ENCODE measurements at regions not wholly inside any gene's neighbourhood (a gene's known extent, or its start where the extent isn't known, plus 50 kb on each side); places are given as distances from the start of the nearest gene placed in this dataset.
A peak's percentile ranks its signal among the peaks of the same experiment; 100 is the strongest.
"Not testable (repeated sequence)": the region's sequence is repeated elsewhere in the genome, so short reads cannot be mapped to it uniquely, and the experiment has no call there.

DNA sequence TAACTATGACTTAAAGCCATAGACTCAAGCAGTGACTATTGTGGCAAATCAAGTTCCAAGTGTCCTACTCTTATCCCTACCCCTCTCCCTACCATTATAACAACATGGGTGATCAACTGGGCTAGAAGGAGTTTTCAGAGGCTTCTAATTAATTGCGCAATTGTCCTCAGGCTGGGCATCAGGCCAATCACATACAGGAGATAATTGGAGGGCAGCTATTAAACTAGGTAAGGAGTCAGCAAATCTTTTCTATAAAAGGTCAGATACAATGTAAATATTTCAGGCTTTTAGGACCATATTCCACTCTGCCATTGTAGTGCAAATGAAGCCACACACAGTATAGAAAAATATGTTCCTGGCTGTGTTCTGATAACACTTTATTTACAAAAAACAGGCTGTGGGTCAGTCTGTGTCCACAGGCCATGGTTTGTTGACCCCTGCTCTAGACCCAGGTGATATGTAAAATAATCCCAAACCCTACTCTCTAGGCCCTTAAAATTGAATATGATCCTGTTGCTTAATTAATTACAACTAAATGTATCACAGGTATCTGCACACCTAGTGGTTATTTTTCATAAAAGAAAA lies 141.4 kb upstream of the PIK3R1 start:
- Mint-ChIP-seq H3K27me3 (ENCODE audit: low read depth) (peaks cover 8% of the 10 kb centered on the region), H3K27ac (no peak overlapping the region), H3K9me3 (no peaks in the 10 kb centered on the region), H3K4me1 (ENCODE audit: low read depth) (peaks cover 18% of the 10 kb centered on the region), H3K4me3 (no peak overlapping the region), H3K36me3 (ENCODE audit: insufficient read depth in 2 of 2) (no peaks in the 10 kb centered on the region)
- DNase-seq (no peak), ATAC-seq (replicated peaks in 1 of 2) (no peak)

DNA sequence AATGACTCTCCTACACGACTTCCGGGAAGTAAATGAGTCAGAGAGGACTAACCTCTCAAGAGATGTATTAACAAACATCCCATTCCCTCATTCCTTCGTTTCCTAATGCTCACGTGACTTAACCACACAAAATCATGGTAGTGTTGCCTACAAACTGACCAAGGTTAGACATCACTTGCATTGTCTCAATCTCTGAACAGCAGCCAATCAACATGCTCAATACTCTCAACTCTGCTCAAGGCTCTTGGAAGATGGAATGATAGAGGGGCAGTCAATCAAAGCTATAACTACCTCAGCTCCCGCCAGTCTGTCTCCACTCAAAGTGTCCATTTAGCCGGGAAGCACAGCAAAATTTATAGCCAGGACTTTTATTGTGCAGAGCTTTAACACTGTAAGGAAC lies 143.8 kb upstream of the PIK3R1 start:
- Mint-ChIP-seq H3K36me3 (ENCODE audit: insufficient read depth in 2 of 2) (no peaks in the 10 kb centered on the region), H3K27me3 (ENCODE audit: low read depth) (no peaks in the 10 kb centered on the region), H3K4me1 (ENCODE audit: low read depth) (peaks cover 18% of the 10 kb centered on the region), H3K9me3 (no peaks in the 10 kb centered on the region), H3K4me3 (no peak overlapping the region), H3K27ac (no peak overlapping the region)
- ATAC-seq (replicated peaks in 1 of 2): no peak
- DNase-seq: no peak

DNA sequence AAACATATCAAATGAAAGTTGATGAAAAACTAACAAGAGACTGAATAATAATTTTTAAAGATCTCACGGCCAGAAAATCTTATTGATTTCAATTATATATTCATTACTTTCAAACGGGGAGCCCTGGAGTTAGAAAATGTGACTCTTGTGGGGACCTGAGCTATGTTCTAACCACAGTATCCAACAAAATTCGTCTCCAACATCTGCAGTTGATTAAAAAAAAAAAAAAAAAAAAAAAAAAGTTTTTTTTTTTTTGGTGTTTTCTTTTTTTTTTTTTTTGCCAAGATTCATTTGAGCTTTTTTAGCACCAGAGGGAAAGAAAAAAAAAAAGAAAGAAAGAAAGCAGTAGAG lies 144.3 kb upstream of the PIK3R1 start:
- DNase-seq (no peak), ATAC-seq (replicated peaks in 1 of 2) (no peak)
- Mint-ChIP-seq H3K36me3 (ENCODE audit: insufficient read depth in 2 of 2) (peaks cover 0 to under 1% of the 10 kb centered on the region in 2 donors), H3K4me1 (ENCODE audit: low read depth) (peaks cover 18% of the 10 kb centered on the region), H3K27ac (no peak overlapping the region), H3K27me3 (ENCODE audit: low read depth) (no peaks in the 10 kb centered on the region), H3K9me3 (peaks cover 0 to under 1% of the 10 kb centered on the region in 2 donors), H3K4me3 (no peak overlapping the region)

DNA sequence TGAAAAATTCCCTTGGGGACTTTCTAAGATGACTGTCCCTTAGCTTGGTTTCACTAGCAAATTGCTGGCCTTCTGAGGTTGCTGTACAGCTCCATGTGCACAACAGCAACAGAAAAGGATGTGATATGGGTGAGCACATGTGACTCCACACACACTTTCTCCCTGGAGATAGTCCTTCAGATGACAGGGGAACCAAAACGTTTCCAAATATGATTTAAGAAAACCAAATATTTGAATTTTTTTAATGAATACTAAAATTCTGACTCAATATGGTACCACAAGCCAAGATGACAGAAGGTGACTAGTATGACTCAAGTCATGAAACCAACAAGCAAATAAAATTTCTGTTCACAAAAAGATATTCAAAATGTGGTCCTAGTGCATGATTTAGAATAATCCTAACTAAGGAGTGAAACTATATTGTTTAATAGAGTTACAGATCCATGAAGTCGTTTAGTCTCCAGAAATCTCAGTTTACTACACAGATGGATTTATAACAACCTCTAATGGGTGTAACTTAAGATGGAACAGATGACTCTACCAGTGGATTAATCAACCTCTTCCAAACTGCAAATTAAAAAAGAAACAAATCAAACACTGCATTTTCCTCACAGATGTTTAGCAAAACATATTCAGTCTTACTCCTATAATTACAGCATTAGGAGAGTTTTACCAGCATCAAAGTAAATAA lies 144.8 kb upstream of the PIK3R1 start:
- H3K9me3 Mint-ChIP-seq: peaks cover 0 to 4% of the 10 kb centered on the region in 2 donors
- peaks cover 18% of the 10 kb centered on the region for H3K4me1 Mint-ChIP-seq (ENCODE audit: low read depth)
- no peak overlapping the region for H3K27ac Mint-ChIP-seq
- H3K4me3 Mint-ChIP-seq: no peak overlapping the region
- peaks cover 2 to 3% of the 10 kb centered on the region in 2 donors for H3K36me3 Mint-ChIP-seq (ENCODE audit: insufficient read depth in 2 of 2)
- H3K27me3 Mint-ChIP-seq (ENCODE audit: low read depth): no peaks in the 10 kb centered on the region
- DNase-seq (peak in 1 of 2 donors; percentile 3), ATAC-seq (replicated peaks in 1 of 2) (peak; percentile 79 to 81)

DNA sequence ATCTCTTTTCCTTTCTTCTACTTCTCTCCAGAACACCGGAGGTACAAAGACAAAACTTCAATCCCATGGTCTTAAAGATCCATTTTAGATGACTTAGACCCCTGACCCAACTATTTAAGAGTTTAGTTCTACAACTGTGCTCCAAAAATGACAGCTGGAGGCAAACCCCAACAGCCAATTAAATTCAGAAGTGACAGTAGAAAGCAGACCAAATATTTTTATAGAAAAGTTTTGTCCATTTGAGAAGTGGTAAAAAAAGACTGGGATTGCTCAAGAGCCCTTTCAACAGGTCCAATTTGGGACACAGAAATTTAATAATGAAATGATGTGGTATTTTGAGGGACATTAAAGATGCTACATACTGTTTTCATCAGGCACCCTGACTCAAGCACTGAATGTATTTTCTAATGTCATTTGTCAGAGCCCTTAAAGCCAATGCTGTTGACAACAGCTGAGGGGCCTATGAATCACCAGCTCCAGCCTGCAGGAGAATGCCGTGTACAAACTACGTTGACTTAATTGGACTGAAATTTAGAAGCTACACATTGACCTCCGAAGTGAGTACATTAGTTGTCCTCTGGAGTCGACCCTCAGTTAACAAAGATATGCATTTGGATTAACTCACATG lies 147.5 kb upstream of the PIK3R1 start:
- peaks cover 2 to 5% of the 10 kb centered on the region in 2 donors for H3K36me3 Mint-ChIP-seq (ENCODE audit: insufficient read depth in 2 of 2)
- no peak overlapping the region for H3K27ac Mint-ChIP-seq
- no peaks in the 10 kb centered on the region for H3K27me3 Mint-ChIP-seq (ENCODE audit: low read depth)
- no peak overlapping the region for H3K4me3 Mint-ChIP-seq
- peaks cover 18% of the 10 kb centered on the region for H3K4me1 Mint-ChIP-seq (ENCODE audit: low read depth)
- H3K9me3 Mint-ChIP-seq: peaks cover 1 to 4% of the 10 kb centered on the region in 2 donors
- DNase-seq: no peak
- no peak for ATAC-seq (replicated peaks in 1 of 2)

DNA sequence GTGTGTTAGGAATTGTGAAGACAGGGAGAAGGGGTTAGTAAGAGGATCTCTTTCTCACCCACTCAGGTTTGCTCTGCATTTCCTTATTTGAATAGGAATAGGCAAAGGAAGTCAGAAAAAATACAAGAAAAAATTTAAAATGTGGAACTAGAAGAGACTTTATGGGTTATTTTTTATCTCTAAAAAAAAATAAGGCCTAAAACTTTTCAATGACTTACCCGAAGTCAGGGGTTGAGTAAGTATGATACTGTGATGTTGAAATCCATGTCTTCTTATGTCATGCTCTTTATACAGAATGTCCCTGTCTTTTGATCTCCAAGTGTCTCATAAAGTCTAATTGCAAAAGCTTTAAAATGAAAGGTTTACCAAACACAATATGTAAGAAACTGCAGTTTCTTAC lies 148.3 kb upstream of the PIK3R1 start:
- Mint-ChIP-seq H3K36me3 (ENCODE audit: insufficient read depth in 2 of 2) (peaks cover 7 to 8% of the 10 kb centered on the region in 2 donors), H3K27me3 (ENCODE audit: low read depth) (peaks cover 3% of the 10 kb centered on the region), H3K9me3 (peaks cover 4 to 7% of the 10 kb centered on the region in 2 donors), H3K4me3 (no peak overlapping the region), H3K27ac (no peak overlapping the region), H3K4me1 (ENCODE audit: low read depth) (peaks cover 18% of the 10 kb centered on the region)
- no peak for DNase-seq
- no peak for ATAC-seq (replicated peaks in 1 of 2)

DNA sequence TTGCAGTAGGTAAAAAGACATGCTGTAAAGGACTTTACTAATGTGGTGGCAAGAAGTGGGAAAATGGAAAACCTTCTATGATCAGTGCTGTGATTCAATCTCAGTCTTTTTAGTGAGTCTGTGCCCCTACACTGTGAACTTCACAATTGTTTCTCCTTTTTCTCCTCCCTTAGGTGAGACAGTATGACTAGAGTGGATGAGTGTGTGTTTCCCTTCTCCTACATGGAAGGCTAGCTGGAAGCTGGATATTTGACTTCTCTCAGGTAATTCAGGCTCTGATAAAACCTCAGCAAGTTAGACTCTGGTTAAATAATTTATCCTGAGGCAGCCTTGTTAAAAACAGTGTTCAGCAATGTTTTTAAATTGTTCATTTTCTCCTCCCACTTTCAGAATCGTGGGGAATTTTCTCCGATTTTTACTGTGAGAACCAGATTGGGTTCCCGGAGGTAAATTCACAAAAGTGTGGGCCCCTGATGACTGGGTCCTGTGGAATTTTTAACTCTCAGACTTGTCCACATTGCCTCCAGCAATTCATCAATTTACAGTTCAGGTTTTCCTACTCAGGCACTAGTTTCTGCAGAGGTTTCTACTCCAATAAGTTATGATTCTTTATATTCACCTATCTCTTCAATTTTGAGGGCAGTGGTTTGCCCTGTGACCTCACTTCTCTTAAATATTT lies 149.1 kb upstream of the PIK3R1 start:
- DNase-seq (no peak), ATAC-seq (replicated peaks in 1 of 2) (no peak)
- Mint-ChIP-seq H3K9me3 (peaks cover 4 to 7% of the 10 kb centered on the region in 2 donors), H3K27me3 (ENCODE audit: low read depth) (peaks cover 5% of the 10 kb centered on the region), H3K27ac (no peak overlapping the region), H3K4me3 (no peak overlapping the region), H3K36me3 (ENCODE audit: insufficient read depth in 2 of 2) (peaks cover 9 to 11% of the 10 kb centered on the region in 2 donors), H3K4me1 (ENCODE audit: low read depth) (peaks cover 13% of the 10 kb centered on the region)

DNA sequence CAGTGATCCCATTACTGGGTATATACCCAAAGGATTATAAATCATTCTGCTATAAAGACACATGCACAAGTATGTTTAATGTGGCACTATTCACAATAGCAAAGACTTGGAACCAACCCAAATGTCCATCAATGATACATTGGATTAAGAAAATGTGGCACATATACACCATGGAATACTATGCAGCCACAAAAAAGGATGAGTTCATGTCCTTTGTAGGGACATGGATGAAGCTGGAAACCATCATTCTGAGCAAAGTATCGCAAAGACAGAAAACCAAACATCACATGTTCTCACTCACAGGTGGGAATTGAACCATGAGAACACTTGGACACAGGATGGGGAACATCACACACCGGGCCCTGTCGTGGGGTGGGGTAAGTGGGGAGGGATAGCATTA lies 150.2 kb upstream of the PIK3R1 start:
- H3K36me3 Mint-ChIP-seq (ENCODE audit: insufficient read depth in 2 of 2): peaks cover 9 to 11% of the 10 kb centered on the region in 2 donors
- not testable (repeated sequence) for DNase-seq; H3K27ac Mint-ChIP-seq; H3K4me1 Mint-ChIP-seq (ENCODE audit: low read depth); ATAC-seq (replicated peaks in 1 of 2); H3K4me3 Mint-ChIP-seq
- peaks cover 13% of the 10 kb centered on the region for H3K27me3 Mint-ChIP-seq (ENCODE audit: low read depth)
- H3K9me3 Mint-ChIP-seq: peaks cover 7 to 11% of the 10 kb centered on the region in 2 donors

DNA sequence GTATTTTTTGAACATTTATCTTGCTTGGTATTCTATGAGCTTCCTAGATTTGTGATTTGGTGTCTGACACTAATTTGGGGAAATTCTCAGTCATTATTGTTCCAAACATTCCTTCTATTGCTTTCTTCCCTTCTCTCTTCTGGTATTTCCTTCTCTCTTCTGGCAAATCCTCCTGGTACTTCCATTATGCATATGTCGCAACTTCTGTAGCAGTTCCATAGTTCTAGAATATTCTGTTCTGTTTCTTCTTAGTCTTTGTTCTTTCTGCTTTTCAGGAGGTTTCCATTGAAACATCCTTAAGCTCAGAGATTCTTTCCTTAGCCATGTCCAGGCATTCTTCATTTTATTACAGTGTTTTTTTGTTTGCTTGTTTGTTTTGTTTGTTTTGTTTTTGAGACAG lies 155.2 kb upstream of the PIK3R1 start:
- no peak for DNase-seq
- H3K27ac Mint-ChIP-seq: no peak overlapping the region
- peaks cover 5 to 9% of the 10 kb centered on the region in 2 donors for H3K36me3 Mint-ChIP-seq (ENCODE audit: insufficient read depth in 2 of 2)
- peaks cover 16% of the 10 kb centered on the region for H3K27me3 Mint-ChIP-seq (ENCODE audit: low read depth)
- H3K9me3 Mint-ChIP-seq: peaks cover 7% of the 10 kb centered on the region in 2 donors
- no peaks in the 10 kb centered on the region for H3K4me1 Mint-ChIP-seq (ENCODE audit: low read depth)
- no peak for ATAC-seq (replicated peaks in 1 of 2)
- H3K4me3 Mint-ChIP-seq: no peak overlapping the region

DNA sequence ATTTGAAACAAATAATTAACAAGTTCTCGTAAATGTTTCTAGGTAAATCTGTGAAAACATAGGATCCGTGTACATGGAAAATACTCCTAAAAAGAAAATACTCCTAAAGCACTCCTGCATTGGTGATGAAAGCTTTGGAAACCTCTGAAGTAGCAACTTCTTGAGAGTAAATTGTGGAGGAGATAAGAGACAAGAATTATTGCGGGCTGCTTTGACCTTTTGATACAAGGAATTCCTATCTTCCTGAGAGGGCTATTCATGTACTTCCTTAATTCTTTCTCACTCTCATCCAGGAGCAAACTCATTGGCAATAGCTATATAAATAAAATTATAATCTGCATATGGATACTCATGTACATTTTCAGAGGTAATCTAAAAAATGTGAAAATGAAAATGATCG lies 158.4 kb upstream of the PIK3R1 start:
- no peaks in the 10 kb centered on the region for H3K4me1 Mint-ChIP-seq (ENCODE audit: low read depth)
- no peak overlapping the region for H3K27ac Mint-ChIP-seq
- peaks cover 12% of the 10 kb centered on the region for H3K27me3 Mint-ChIP-seq (ENCODE audit: low read depth)
- peaks cover 3 to 4% of the 10 kb centered on the region in 2 donors for H3K9me3 Mint-ChIP-seq
- peaks cover 0 to 4% of the 10 kb centered on the region in 2 donors for H3K36me3 Mint-ChIP-seq (ENCODE audit: insufficient read depth in 2 of 2)
- no peak overlapping the region for H3K4me3 Mint-ChIP-seq
- DNase-seq: no peak
- ATAC-seq (replicated peaks in 1 of 2): no peak

DNA sequence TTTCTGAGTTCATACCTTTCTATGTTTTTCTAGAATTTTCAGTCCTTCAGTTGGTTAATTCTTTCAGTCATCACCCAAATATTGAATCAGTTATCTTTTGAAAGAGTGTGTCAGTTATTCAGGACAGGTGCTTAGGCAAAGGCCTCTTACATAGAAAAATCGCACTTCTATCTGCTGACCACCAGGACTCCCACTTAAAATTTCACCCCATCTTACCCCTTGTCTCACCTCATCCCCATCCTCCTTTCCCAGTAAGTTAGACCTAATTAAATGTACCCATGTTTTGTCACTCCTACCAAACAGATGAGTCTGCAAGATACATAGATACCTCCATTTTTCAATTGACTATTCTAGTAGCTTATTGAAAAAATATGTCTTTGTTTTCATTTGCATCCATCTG lies 159.9 kb upstream of the PIK3R1 start:
- Mint-ChIP-seq H3K4me1 (ENCODE audit: low read depth) (no peaks in the 10 kb centered on the region), H3K36me3 (ENCODE audit: insufficient read depth in 2 of 2) (no peaks in the 10 kb centered on the region), H3K4me3 (no peak overlapping the region), H3K9me3 (no peaks in the 10 kb centered on the region), H3K27ac (no peak overlapping the region), H3K27me3 (ENCODE audit: low read depth) (peaks cover 7% of the 10 kb centered on the region)
- DNase-seq: no peak
- no peak for ATAC-seq (replicated peaks in 1 of 2)

DNA sequence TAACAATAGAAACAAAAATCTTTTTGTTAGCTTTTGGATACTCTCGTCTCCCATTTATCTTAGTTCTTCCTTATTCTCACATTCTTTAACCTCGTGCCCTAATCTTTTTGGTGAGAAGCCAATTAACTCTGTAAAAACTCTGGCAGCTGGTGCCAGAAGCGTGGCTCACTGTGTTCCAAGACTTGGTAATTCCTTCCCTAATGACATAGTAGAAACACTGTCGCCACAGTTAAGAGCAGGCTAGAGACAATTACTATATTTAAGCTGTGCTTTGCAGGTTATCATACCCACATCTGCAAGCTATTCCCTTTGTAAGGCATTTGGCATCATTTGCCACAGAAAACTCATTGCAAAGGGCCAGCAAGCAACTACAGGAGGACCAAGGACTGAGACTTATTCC lies 160.9 kb upstream of the PIK3R1 start:
- no peak overlapping the region for H3K27ac Mint-ChIP-seq
- no peak for DNase-seq
- no peak for ATAC-seq (replicated peaks in 1 of 2)

DNA sequence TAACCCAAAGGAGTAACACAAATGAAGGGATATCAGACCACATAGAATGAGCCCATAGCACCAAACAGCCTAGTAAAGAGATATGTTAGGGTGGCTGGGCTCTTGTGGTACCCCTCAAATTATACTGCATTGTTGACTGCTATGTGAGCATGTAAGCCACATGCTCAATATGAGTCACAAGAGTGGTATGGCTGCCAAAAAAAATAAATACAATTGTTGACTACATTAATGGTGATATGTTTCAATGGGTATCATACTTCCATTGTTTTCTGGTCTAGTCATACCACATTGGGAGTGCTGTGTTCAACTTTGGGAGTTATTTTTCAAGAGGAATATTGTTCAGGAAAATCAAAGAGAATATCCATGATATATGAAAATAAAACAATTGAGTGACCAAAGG lies 162.4 kb upstream of the PIK3R1 start:
- H3K4me3 Mint-ChIP-seq: no peak overlapping the region
- H3K4me1 Mint-ChIP-seq (ENCODE audit: low read depth): no peaks in the 10 kb centered on the region
- H3K27me3 Mint-ChIP-seq (ENCODE audit: low read depth): peaks cover 22% of the 10 kb centered on the region

More for the DNA sequence above, 160.9 kb upstream of the PIK3R1 start:
- H3K36me3 Mint-ChIP-seq (ENCODE audit: insufficient read depth in 2 of 2): no peaks in the 10 kb centered on the region
- no peak overlapping the region for H3K4me3 Mint-ChIP-seq
- H3K9me3 Mint-ChIP-seq: no peaks in the 10 kb centered on the region
- peaks cover 11% of the 10 kb centered on the region for H3K27me3 Mint-ChIP-seq (ENCODE audit: low read depth)
- no peaks in the 10 kb centered on the region for H3K4me1 Mint-ChIP-seq (ENCODE audit: low read depth)

More for the DNA sequence above, 162.4 kb upstream of the PIK3R1 start:
- Mint-ChIP-seq H3K9me3 (peaks cover 5% of the 10 kb centered on the region in 2 donors), H3K27ac (no peak overlapping the region), H3K36me3 (ENCODE audit: insufficient read depth in 2 of 2) (peaks cover 0 to 4% of the 10 kb centered on the region in 2 donors)
- no peak for ATAC-seq (replicated peaks in 1 of 2)
- DNase-seq: no peak

Measured in activated T-cell treated with anti-CD3 and anti-CD28 coated beads, Interleukin-2, amount 50 U/mL, for 72 hours (primary cell).